HEK293 (cell line): ENCODE measurements at regions not wholly inside any gene's neighbourhood (a gene's known extent, or its start where the extent isn't known, plus 50 kb on each side); places are given as distances from the start of the nearest gene placed in this dataset.

ENCODE experiments used
- CTCF ChIA-PET: fragments of 350-600 bp; formaldehyde crosslinking; extraction: SDS; loops from one replicate; lab custom pipeline; 2021; ENCODE audit warnings: antibody characterized with exemption; lab: Yijun Ruan, JAX
- POLR2A ChIA-PET: fragments of 300-600 bp; formaldehyde crosslinking; extraction: SDS; loops from one replicate; lab custom pipeline; 2020; ENCODE audit warnings: antibody characterized with exemption, inconsistent platforms; lab: Yijun Ruan, JAX
- H3K27ac ChIP-seq: fragments of 200-500 bp; sonication (Bioruptor generic); 2 replicates; pipeline ENCODE4 v1.5.1; 2014; ENCODE audit warnings: low read depth, low read length, control low read depth, inconsistent platforms; ENCODE audit errors: extremely low read depth
- H3K36me3 ChIP-seq, 2 experiments: fragments of 200-500 bp in 1 of 2; sonication (Bioruptor generic) in 1 of 2; 1 replicate in 1 of 2; 2 replicates in 1 of 2; pipeline ENCODE4 v1.5.1; 2014 to 2017; ENCODE audit warnings: inconsistent platforms in 2 of 2, low read length in 2 of 2; ENCODE audit not compliant: control insufficient read depth in 2 of 2, insufficient read depth in 1 of 2
- H3K4me1 ChIP-seq: fragments of 200-500 bp; sonication (Bioruptor generic); 2 replicates; pipeline ENCODE4 v1.5.1; 2014; ENCODE audit warnings: mild to moderate bottlenecking, low read length, inconsistent platforms; ENCODE audit not compliant: control insufficient read depth, insufficient read depth
- H3K4me3 ChIP-seq: 2 replicates; pipeline ENCODE4 v1.5.1; 2011; ENCODE audit warnings: low read depth, mild to moderate bottlenecking, control low read depth, low read length, moderate library complexity
- H3K9me3 ChIP-seq: fragments of 200-500 bp; sonication (Bioruptor generic); 2 replicates; pipeline ENCODE4 v1.5.1; 2014; ENCODE audit warnings: low read depth, low read length, inconsistent platforms; ENCODE audit not compliant: control insufficient read depth, insufficient read depth
- HIC1 ChIP-seq: fragments of 450-650 bp; formaldehyde crosslinking; IDR thresholded peaks from 2 replicates; pipeline ENCODE4 v1.5.1; 2016; ENCODE audit warnings: missing biosample characterization, missing genetic modification characterization
- HOXA7 ChIP-seq: sonication (generic); formaldehyde crosslinking; IDR thresholded peaks from 2 replicates; pipeline ENCODE4 v1.8.1; 2022; ENCODE audit warnings: missing genetic modification reagents, borderline replicate concordance
- MYNN ChIP-seq: fragments of 450-650 bp; formaldehyde crosslinking; IDR thresholded peaks from 2 replicates; pipeline ENCODE4 v1.5.1; 2016; ENCODE audit warnings: missing biosample characterization, missing genetic modification characterization, borderline replicate concordance
- REST ChIP-seq: fragments of 450-650 bp; formaldehyde crosslinking; IDR thresholded peaks from 2 replicates; pipeline ENCODE4 v1.5.1; 2016; ENCODE audit warnings: missing biosample characterization, missing genetic modification characterization
- SP7 ChIP-seq: fragments of 450-650 bp; formaldehyde crosslinking; IDR thresholded peaks from 2 replicates; pipeline ENCODE4 v1.5.1; 2016; ENCODE audit warnings: missing biosample characterization, missing genetic modification characterization
- ZBTB26 ChIP-seq: fragments of 450-650 bp; formaldehyde crosslinking; optimal IDR thresholded peaks from 2 replicates; pipeline ENCODE3; 2016; ENCODE audit warnings: missing biosample characterization, mild to moderate bottlenecking, missing genetic modification characterization
- ZFP3 ChIP-seq: fragments of 450-650 bp; formaldehyde crosslinking; IDR thresholded peaks from 2 replicates; pipeline ENCODE4 v1.5.1; 2016; ENCODE audit warnings: low read depth, missing biosample characterization, missing genetic modification characterization
- ZNF132 ChIP-seq: fragments of 450-650 bp; formaldehyde crosslinking; IDR thresholded peaks from 2 replicates; pipeline ENCODE4 v1.5.1; 2017; ENCODE audit warnings: missing biosample characterization, missing genetic modification characterization, borderline replicate concordance
- ZNF148 ChIP-seq: fragments of 450-650 bp; formaldehyde crosslinking; IDR thresholded peaks from 2 replicates; pipeline ENCODE4 v1.5.0; 2017; ENCODE audit warnings: missing biosample characterization, missing genetic modification characterization, borderline replicate concordance
- ZNF157 ChIP-seq: fragments of 450-650 bp; formaldehyde crosslinking; IDR thresholded peaks from 2 replicates; pipeline ENCODE4 v1.5.1; 2016; ENCODE audit warnings: missing biosample characterization, missing genetic modification characterization
- ZNF23 ChIP-seq: fragments of 450-650 bp; formaldehyde crosslinking; IDR thresholded peaks from 2 replicates; pipeline ENCODE4 v1.5.1; 2016; ENCODE audit warnings: missing biosample characterization, missing genetic modification characterization, borderline replicate concordance
- ZNF362 ChIP-seq: fragments of 450-650 bp; formaldehyde crosslinking; IDR thresholded peaks from 2 replicates; pipeline ENCODE4 v1.5.1; 2016; ENCODE audit warnings: missing biosample characterization, missing genetic modification characterization
- ZNF747 ChIP-seq: fragments of 450-650 bp; formaldehyde crosslinking; IDR thresholded peaks from 2 replicates; pipeline ENCODE4 v1.5.1; 2016; ENCODE audit warnings: missing biosample characterization, missing genetic modification characterization
- ZSCAN23 ChIP-seq: fragments of 450-650 bp; formaldehyde crosslinking; IDR thresholded peaks from 2 replicates; pipeline ENCODE4 v1.5.1; 2016; ENCODE audit warnings: missing biosample characterization, missing genetic modification characterization
- ZSCAN30 ChIP-seq: fragments of 450-650 bp; IDR thresholded peaks from 2 replicates; pipeline ENCODE4 v1.5.1; 2018; ENCODE audit warnings: missing biosample characterization, mild to moderate bottlenecking, missing genetic modification characterization, moderate library complexity
- ZXDB ChIP-seq: fragments of 450-650 bp; formaldehyde crosslinking; IDR thresholded peaks from 2 replicates; pipeline ENCODE4 v1.5.1; 2016; ENCODE audit warnings: missing biosample characterization, missing genetic modification characterization

GRCh38 chr11:36750349-36750748 lies 152.3 kb upstream of the RAG2 start (continued):
- TF ChIP-seq ZNF23 (no peak), ZFP3 (tag by site-specific recombination) (no peak), ZNF148 (tag by site-specific recombination) (no peak), MYNN (tag by site-specific recombination) (no peak)

GRCh38 chr11:36748836-36749235 lies 150.8 kb upstream of the RAG2 start:
- no peaks in the 10 kb centered on the region for H3K36me3 ChIP-seq
- CTCF ChIA-PET = interaction anchor here (0.6 to 9.7 kb wide), 9 partner anchors 8 to 345 kb away, joined by 3 to 284 read pairs (median 32); partner anchors contain the start of gene RAG1
- TF ChIP-seq ZSCAN30 (tag by site-specific recombination) (no peak), ZSCAN23 (tag by site-specific recombination) (no peak), ZNF157 (tag by site-specific recombination) (no peak), ZXDB (tag by site-specific recombination) (no peak), REST (tag by site-specific recombination) (no peak), HIC1 (tag by site-specific recombination) (no peak), ZNF132 (tag by site-specific recombination) (no peak), ZNF362 (tag by site-specific recombination) (no peak), HOXA7 (CRISPR knock-in tag) (no peak), ZNF747 (tag by site-specific recombination) (no peak), ZBTB26 (tag by site-specific recombination) (no peak), SP7 (tag by site-specific recombination) (no peak)
- TF ChIP-seq, all 188 proteins: peak for 0
- H3K27ac ChIP-seq = no peak overlapping the region
- no peaks in the 10 kb centered on the region for H3K4me1 ChIP-seq
- H3K9me3 ChIP-seq = no peaks in the 10 kb centered on the region
- POLR2A ChIA-PET = interaction anchor here (0.6 kb wide), 1 partner anchor 131 kb away, joined by 3 read pairs; no protein-coding TSS in a partner anchor
- no peak overlapping the region for H3K4me3 ChIP-seq
